Peyer's patch (tissue), 4 donors: ENCODE measurements at regions not wholly inside any gene's neighbourhood (a gene's known extent, or its start where the extent isn't known, plus 50 kb on each side); places are given as distances from the start of the nearest gene placed in this dataset.

Experiments
- CTCF ChIP-seq, 6 experiments: fragments of 450-650 bp in 4 of 6; fragments of 200-600 bp in 2 of 6; sonication (generic) in 1 of 6; IDR thresholded peaks; one replicate each; pipeline ENCODE4 v1.5.1; 2017 to 2019; ENCODE audit warnings: antibody characterized with exemption in 6 of 6, mild to moderate bottlenecking in 3 of 6, moderate library complexity in 1 of 6
- POLR2A ChIP-seq, 2 donors: fragments of 450-650 bp; IDR thresholded peaks; one replicate each; pipeline ENCODE4 v1.5.1; 2017; ENCODE audit warnings: antibody characterized with exemption in 2 of 2, mild to moderate bottlenecking in 2 of 2, moderate library complexity in 2 of 2

- TF ChIP-seq CTCF (IDR thresholded peaks at IDR 0.05) (no peak), POLR2A (IDR thresholded peaks at IDR 0.05) (no peak)
These were observed 317.4 kb downstream of the PLOD2 start for GRCh38 chr3:145843561-145843960.
